Esophagus mucosa (tissue), 1 donor: ENCODE measurements at regions not wholly inside any gene's neighbourhood (a gene's known extent, or its start where the extent isn't known, plus 50 kb on each side); places are given as distances from the start of the nearest gene placed in this dataset.
A peak's percentile ranks its signal among the peaks of the same experiment; 100 is the strongest.
"Not testable (repeated sequence)": the region's sequence is repeated elsewhere in the genome, so short reads cannot be mapped to it uniquely, and the experiment has no call there.

Experiments
- ATAC-seq: fragments of 200-7000 bp; cut with Tn5 transposase; one replicate; pipeline ENCODE4 v1.9.1; 2020
- donor health status: DM: yes; HTN: yes; CAD: no.

- no peak for ATAC-seq
Measured at GRCh38 chr5:91283326-91283725, 99.8 kb downstream of the ARRDC3 start.

GRCh38 chr5:91282210-91282609, 100.9 kb downstream of the ARRDC3 start:
- no peak for ATAC-seq

GRCh38 chr5:91281401-91281800, 101.7 kb downstream of the ARRDC3 start:
- peak; percentile 69 for ATAC-seq

GRCh38 chr5:91280362-91281269, 102.5 kb downstream of the ARRDC3 start:
- ATAC-seq = peak; percentile 94

GRCh38 chr5:91277840-91278239, 105.3 kb downstream of the ARRDC3 start:
- ATAC-seq = no peak

- no peak for ATAC-seq
Measured at GRCh38 chr5:91277093-91277626, 106.0 kb downstream of the ARRDC3 start.

- no peak for ATAC-seq
Measured at GRCh38 chr5:91272858-91273257, 110.3 kb downstream of the ARRDC3 start.

GRCh38 chr5:91271999-91272398, 111.1 kb downstream of the ARRDC3 start:
- no peak for ATAC-seq

- no peak for ATAC-seq
Measured at GRCh38 chr5:91269198-91269597, 113.9 kb downstream of the ARRDC3 start.

GRCh38 chr5:91266184-91266705, 116.9 kb downstream of the ARRDC3 start:
- peak; percentile 60 for ATAC-seq

- ATAC-seq = no peak
Measured at GRCh38 chr5:91264311-91265051, 118.6 kb downstream of the ARRDC3 start.

- ATAC-seq = no peak
Measured at GRCh38 chr5:91263898-91264297, 119.2 kb downstream of the ARRDC3 start.

GRCh38 chr5:91257301-91257700, 125.8 kb downstream of the ARRDC3 start:
- no peak for ATAC-seq

GRCh38 chr5:91256142-91256524, 127.0 kb downstream of the ARRDC3 start:
- ATAC-seq = no peak

GRCh38 chr5:91255396-91256141, 127.5 kb downstream of the ARRDC3 start:
- ATAC-seq = no peak

- ATAC-seq = no peak
Measured at GRCh38 chr5:91252916-91253315, 130.2 kb downstream of the ARRDC3 start.

- no peak for ATAC-seq
Measured at GRCh38 chr5:91245871-91246270, 137.2 kb downstream of the ARRDC3 start.

- ATAC-seq = no peak
Measured at GRCh38 chr5:91245074-91245452, 138.1 kb downstream of the ARRDC3 start.

GRCh38 chr5:91244380-91245073, 138.6 kb downstream of the ARRDC3 start:
- no peak for ATAC-seq

GRCh38 chr5:91243852-91244251, 139.3 kb downstream of the ARRDC3 start:
- ATAC-seq = no peak

- no peak for ATAC-seq
Measured at GRCh38 chr5:91243286-91243685, 139.8 kb downstream of the ARRDC3 start.

GRCh38 chr5:91241460-91241859, 141.7 kb downstream of the ARRDC3 start:
- ATAC-seq = not testable (repeated sequence)
